Motor neuron (in vitro differentiated cells): ENCODE measurements at regions not wholly inside any gene's neighbourhood (a gene's known extent, or its start where the extent isn't known, plus 50 kb on each side); places are given as distances from the start of the nearest gene placed in this dataset.
A peak's percentile ranks its signal among the peaks of the same experiment; 100 is the strongest.

ENCODE experiments used
- ATAC-seq, 8 experiments: fragments of 200-7000 bp; cut with Tn5 transposase; replicated peaks in 6 of 8; 2 replicates each; pipeline ENCODE4 v1.8.0; 2021; ENCODE audit warnings: mild to moderate bottlenecking in 8 of 8, moderate library complexity in 8 of 8
- H3K27ac ChIP-seq, 2 donors: fragments of 250-450 bp; sonication (Bioruptor Pico); 2 replicates each; pipeline ENCODE4 v1.9.0; 2021; ENCODE audit warnings: antibody characterized with exemption in 2 of 2, mild to moderate bottlenecking in 2 of 2, moderate library complexity in 1 of 2
- H3K4me1 ChIP-seq, 2 donors: fragments of 250-450 bp; sonication (Bioruptor Pico); replicated peaks in 1 of 2; 2 replicates each; pipeline ENCODE4 v1.6.1; 2021; ENCODE audit warnings: antibody characterized with exemption in 2 of 2, mild to moderate bottlenecking in 2 of 2, moderate library complexity in 1 of 2
- H3K4me3 ChIP-seq, 5 donors: fragments of 250-450 bp; sonication (Bioruptor Pico); 2 replicates each; pipeline ENCODE4 v1.9.0; 2021; ENCODE audit warnings: antibody characterized with exemption in 5 of 5, mild to moderate bottlenecking in 5 of 5, moderate library complexity in 4 of 5
- WGBS, 10 experiments: fragments of 450-650 bp; shearing (Covaris generic); methylation state at CpG; one replicate each; pipeline ENCODE4 v1.0.0; 2022; 5-methylcytosine and 5-hydroxymethylcytosine counted together
- in situ Hi-C, 9 experiments: fragments of 400-800 bp; cut with MboI; loops; one replicate each; pipeline ENCODE4 v1.15.0; 2021; ENCODE audit warnings: low sequenced_read_pairs in 9 of 9, low pct_unique_long_range_greater_than_20kb in 2 of 9; ENCODE audit not compliant: unreplicated experiment in 9 of 9

- no peak for ATAC-seq
- Histone ChIP-seq H3K4me3 (no peak overlapping the region), H3K27ac (no peak overlapping the region), H3K4me1 (peaks cover 0 to 7% of the 10 kb centered on the region in 2 donors)
- in situ Hi-C loops, result no loop called here
- 67 to 100% (median 100%) methylated on average over 1 to 3 of the region's 3 CpGs; no CpG with 5 or more reads in 7 of the 10 experiments for WGBS, 10 experiments
Measured at GRCh38 chr22:44373234-44373633, 60.5 kb upstream of the SHISAL1 start.

GRCh38 chr22:44372611-44373010 lies 59.9 kb upstream of the SHISAL1 start:
- H3K27ac ChIP-seq, result no peak overlapping the region
- peaks cover 0 to 7% of the 10 kb centered on the region in 2 donors for H3K4me1 ChIP-seq
- in situ Hi-C loops, result no loop called here
- WGBS, 10 experiments, result 42 to 100% (median 81%) methylated on average over 1 to 4 of the region's 4 CpGs; no CpG with 5 or more reads in 4 of the 10 experiments
- H3K4me3 ChIP-seq, result no peak overlapping the region
- ATAC-seq, result no peak

- H3K4me3 ChIP-seq, result no peak overlapping the region
- WGBS, 10 experiments, result 43 to 93% (median 65%) methylated on average over 1 to 2 of the region's 3 CpGs; no CpG with 5 or more reads in 4 of the 10 experiments
- peaks cover 2 to 10% of the 10 kb centered on the region in 2 donors for H3K4me1 ChIP-seq
- in situ Hi-C loops, result no loop called here
- no peak for ATAC-seq
- H3K27ac ChIP-seq, result no peak overlapping the region
Measured at GRCh38 chr22:44371741-44372525, 59.2 kb upstream of the SHISAL1 start.

DNA sequence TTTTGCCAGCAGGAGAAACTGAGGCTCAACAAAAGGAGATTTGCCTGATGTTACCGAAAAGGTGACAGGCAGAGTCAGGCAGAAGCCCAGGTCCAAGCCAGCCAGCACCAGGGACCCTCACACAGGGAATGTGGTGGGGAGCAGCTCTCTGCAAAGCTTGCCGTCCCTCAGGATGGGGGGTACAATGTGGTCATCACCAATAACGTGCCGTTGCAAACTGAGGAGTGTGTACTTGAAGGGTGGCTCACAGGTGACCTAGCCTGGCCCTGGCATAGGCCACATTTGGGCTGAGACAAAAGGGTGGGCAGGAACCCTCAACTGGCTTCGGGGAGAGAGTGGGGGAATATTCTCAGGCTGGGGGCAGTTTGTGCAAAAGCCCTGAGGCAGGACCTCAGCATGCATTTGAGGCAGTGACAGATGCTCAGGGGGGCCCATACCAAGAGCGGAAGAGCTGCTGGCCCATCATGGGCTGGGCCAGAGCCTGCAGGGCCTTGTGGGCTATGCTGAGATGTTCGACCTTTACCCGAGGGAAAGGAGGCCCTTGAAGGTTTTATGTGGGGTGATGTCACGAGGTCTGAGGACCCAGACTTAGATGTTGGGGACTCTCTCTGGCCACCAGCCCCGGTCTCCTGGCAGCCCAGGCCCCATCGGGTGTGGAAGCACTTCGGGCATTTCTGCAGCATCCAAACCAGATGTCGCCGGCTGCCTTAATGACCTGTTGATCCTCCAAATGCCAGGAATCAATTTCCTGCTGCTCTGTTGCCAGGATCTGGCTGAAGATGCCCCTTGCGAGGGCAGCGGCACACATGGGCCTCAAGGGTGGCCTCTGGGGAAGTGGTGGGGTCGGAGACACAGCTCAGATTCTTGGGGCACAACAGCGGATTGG lies 57.4 kb upstream of the SHISAL1 start:
- WGBS, 10 experiments, result 55 to 100% (median 80%) methylated on average over 1 to 5 of the region's 18 CpGs; no CpG with 5 or more reads in 3 of the 10 experiments
- peaks cover 6 to 16% of the 10 kb centered on the region in 2 donors for H3K4me1 ChIP-seq
- ATAC-seq, result peak in 1 of 8 experiments; percentile 10
- in situ Hi-C loops, result no loop called here
- no peak overlapping the region for H3K4me3 ChIP-seq
- H3K27ac ChIP-seq, result no peak overlapping the region

DNA sequence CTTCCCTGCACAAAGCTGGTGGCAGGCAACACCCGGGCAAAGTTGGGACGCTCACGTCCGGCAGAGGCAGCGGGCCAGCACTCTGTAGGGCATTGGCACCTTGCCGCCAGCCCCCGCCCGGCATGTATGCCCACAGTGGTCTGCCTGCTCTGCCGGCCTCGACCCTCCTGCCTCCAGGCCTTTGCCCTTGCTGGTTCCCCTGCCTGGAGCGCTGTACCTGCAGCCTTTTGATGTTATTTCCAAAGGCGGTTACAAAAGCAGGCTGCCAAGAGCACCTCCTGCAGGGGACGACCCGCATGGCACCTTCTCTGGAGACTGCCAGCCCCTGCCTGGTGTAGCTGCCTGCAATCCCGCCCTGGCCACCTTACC lies 56.5 kb upstream of the SHISAL1 start:
- in situ Hi-C loops, result no loop called here
- no peak overlapping the region for H3K27ac ChIP-seq
- H3K4me1 ChIP-seq, result peaks cover 6 to 20% of the 10 kb centered on the region in 2 donors
- ATAC-seq, result peak in 2 of 8 experiments; percentile 5 to 23
- no peak overlapping the region for H3K4me3 ChIP-seq
- 40 to 100% (median 79%) methylated on average over 1 to 5 of the region's 15 CpGs; no CpG with 5 or more reads in 6 of the 10 experiments for WGBS, 10 experiments

DNA sequence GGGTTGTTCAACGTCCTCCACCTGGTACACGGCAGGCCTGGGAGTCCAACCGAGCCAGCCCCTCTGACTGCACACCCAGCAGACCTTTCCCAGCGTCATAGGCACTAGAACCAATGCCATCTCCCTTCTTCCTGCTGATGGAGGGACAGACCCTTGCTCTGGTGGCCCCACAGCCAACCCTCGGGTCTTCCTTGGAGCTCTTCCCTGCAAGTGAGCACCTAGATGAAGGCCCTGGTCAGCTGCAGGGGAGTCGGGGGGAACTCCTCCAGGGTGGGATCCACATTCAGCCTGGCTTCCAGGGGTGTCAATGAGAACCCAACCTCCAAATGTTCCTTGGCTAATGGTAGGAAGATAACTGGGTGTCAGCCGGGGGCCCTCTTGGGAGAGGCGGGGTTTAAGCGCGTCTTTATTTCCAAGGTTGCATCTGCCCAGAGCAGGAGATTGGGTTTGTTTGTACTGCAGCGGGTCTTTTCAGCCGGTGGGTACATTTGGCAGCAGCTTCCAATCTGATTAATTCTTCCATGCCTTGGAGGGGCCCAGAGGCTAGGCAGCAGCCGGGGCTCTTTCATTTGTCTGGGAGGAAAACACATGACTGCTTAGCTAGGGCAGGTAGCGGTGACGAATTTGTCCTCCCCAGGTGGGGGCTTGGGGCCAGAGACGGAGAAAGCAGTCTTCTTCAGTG lies 56.0 kb upstream of the SHISAL1 start:
- 79 to 93% (median 85%) methylated on average over 1 to 7 of the region's 16 CpGs; no CpG with 5 or more reads in 3 of the 10 experiments for WGBS, 10 experiments
- ATAC-seq, result peak in 4 of 8 experiments; percentile 5 to 74 (median 32)
- Histone ChIP-seq H3K4me1 (peaks cover 6 to 20% of the 10 kb centered on the region in 2 donors), H3K27ac (no peak overlapping the region), H3K4me3 (no peak overlapping the region)
- in situ Hi-C loops, result no loop called here

DNA sequence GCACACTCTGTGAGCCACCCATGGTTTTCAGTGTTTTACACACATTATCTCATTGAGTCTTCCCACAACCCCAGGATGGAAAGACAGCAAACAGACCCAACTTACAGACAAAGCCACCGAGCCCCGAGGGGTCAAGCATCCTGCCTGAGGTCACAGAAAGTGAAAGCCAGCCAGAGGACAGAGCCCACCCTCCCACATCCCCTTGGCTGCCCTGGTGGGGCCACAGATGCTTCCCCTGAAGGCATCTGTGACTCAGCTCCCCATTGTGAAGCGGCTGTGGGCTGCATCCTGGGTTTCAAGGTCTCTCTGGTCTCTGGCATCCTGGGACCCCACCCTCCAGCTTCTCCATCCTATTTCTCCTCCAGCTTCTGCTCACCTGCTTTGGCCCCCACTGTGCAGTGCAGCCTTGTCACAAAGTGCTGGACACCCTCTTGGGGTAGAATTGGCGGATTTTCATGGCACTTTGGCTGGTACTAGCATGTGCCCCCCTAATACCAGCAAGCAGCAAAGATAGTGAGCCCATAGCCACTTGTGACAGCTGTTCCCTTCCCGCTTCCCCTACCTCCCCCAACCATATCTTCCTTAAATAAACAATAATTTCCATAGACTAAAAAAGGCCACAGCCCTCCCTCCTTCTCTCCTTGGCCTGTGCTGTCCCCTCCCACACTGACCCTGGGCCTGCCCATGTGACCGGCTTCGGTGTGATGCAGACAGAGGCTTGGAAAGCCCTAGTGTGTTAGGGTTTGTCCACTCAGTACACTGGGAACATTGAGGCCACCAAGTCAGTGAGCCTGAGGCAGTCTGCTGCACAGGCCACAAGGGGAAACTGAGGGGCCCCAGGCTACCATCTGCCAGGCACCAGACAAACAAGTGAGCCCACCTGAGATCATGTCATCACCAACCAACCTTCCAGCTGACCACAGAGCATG lies 53.9 kb upstream of the SHISAL1 start:
- Histone ChIP-seq H3K27ac (no peak overlapping the region), H3K4me1 (peaks cover 6 to 20% of the 10 kb centered on the region in 2 donors), H3K4me3 (no peak overlapping the region)
- in situ Hi-C loops, result no loop called here
- WGBS, 10 experiments, result 40 to 100% (median 67%) methylated on average over 1 to 6 of the region's 7 CpGs; no CpG with 5 or more reads in 3 of the 10 experiments
- ATAC-seq, result peak in 3 of 8 experiments; percentile 46 to 75 (median 74)

DNA sequence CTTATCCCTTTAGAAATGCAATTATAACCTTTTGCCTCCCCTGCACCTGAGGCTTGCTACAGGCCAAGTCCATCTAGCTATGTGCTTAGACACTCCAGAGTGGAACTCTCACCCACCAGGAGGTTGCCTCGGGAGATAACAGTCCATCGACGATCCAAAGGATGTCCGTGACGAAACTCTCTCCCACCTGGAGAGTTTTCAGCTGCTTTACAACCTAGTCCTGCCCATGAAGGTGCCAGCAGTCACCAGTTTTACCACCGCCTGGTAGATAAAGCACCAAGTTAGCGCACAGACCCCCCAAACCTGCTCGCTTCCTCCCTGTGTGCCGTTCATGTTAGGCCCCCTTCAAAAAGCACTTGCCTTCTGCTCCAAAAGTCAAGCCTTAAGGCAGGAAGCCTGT lies 53.1 kb upstream of the SHISAL1 start:
- no peak for ATAC-seq
- in situ Hi-C loops, result no loop called here
- H3K4me3 ChIP-seq, result no peak overlapping the region
- H3K27ac ChIP-seq, result no peak overlapping the region
- H3K4me1 ChIP-seq, result peaks cover 6 to 20% of the 10 kb centered on the region in 2 donors
- 60 to 97% (median 86%) methylated on average over 2 to 9 of the region's 9 CpGs; no CpG with 5 or more reads in 2 of the 10 experiments for WGBS, 10 experiments

- in situ Hi-C loops, result no loop called here
- ATAC-seq, result peak in 3 of 8 experiments; percentile 41 to 48 (median 44)
- peaks cover 6 to 20% of the 10 kb centered on the region in 2 donors for H3K4me1 ChIP-seq
- WGBS, 10 experiments, result 0 to 100% (median 54%) methylated on average over 1 to 5 of the region's 9 CpGs; no CpG with 5 or more reads in 4 of the 10 experiments
- no peak overlapping the region for H3K4me3 ChIP-seq
- H3K27ac ChIP-seq, result no peak overlapping the region
Measured at GRCh38 chr22:44365191-44365590, 52.4 kb upstream of the SHISAL1 start.

DNA sequence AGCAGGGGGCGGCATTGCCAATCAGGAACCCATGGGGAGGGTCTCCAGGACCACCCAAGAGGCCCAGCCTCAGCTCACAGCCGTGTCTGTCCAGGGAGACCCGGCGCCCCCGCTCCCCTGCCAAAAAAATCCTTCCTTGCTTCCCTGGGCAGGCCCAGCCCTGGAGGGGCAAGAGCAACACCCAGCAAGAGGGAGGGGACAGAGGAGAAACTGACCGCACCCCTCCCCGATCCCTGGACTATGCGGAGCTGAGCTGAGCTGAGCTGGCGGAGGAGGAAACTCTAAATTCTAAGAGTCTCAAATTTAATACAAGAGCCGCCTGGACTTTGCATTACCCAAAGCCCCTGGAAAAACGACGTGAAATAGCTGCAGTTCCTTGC lies 52.0 kb upstream of the SHISAL1 start:
- WGBS, 10 experiments, result 0 to 80% (median 70%) methylated on average over 1 to 5 of the region's 12 CpGs; no CpG with 5 or more reads in 3 of the 10 experiments
- in situ Hi-C loops, result no loop called here
- Histone ChIP-seq H3K27ac (no peak overlapping the region), H3K4me1 (peaks cover 6 to 20% of the 10 kb centered on the region in 2 donors), H3K4me3 (no peak overlapping the region)
- peak in 3 of 8 experiments; percentile 60 to 73 (median 64) for ATAC-seq

- H3K4me3 ChIP-seq, result no peak overlapping the region
- 40 to 94% (median 50%) methylated on average over 1 to 3 of the region's 11 CpGs; no CpG with 5 or more reads in 7 of the 10 experiments for WGBS, 10 experiments
- in situ Hi-C loops, result no loop called here
- ATAC-seq, result peak in 1 of 8 experiments; percentile 1
- H3K4me1 ChIP-seq, result peaks cover 6 to 20% of the 10 kb centered on the region in 2 donors
- H3K27ac ChIP-seq, result no peak overlapping the region
Measured at GRCh38 chr22:44363980-44364750, 51.4 kb upstream of the SHISAL1 start.
